Mesothelial cell of epicardium (in vitro differentiated cells): ENCODE measurements at regions not wholly inside any gene's neighbourhood (a gene's known extent, or its start where the extent isn't known, plus 50 kb on each side); places are given as distances from the start of the nearest gene placed in this dataset.

Source experiments
- DNase-seq, 2 experiments: peaks; one replicate each; pipeline ENCODE4 v3.0.0; 2021; ENCODE audit warnings: low spot score in 2 of 2; ENCODE audit not compliant: unreplicated experiment in 2 of 2
- H3K27ac Mint-ChIP-seq: 2 replicates; pipeline ENCODE4 v1.8.0; 2021; ENCODE audit warnings: mixed read lengths
- H3K27me3 Mint-ChIP-seq: 2 replicates; pipeline ENCODE4 v1.8.0; 2021; ENCODE audit warnings: low read depth, mixed read lengths
- H3K36me3 Mint-ChIP-seq: 2 replicates; pipeline ENCODE4 v1.8.0; 2021; ENCODE audit warnings: mixed read lengths
- H3K4me1 Mint-ChIP-seq: 2 replicates; pipeline ENCODE4 v1.8.0; 2021; ENCODE audit warnings: mixed read lengths
- H3K4me3 Mint-ChIP-seq: 2 replicates; pipeline ENCODE4 v1.8.0; 2021; ENCODE audit warnings: mild to moderate bottlenecking, moderate library complexity, mixed read lengths
- H3K9me3 Mint-ChIP-seq: 2 replicates; pipeline ENCODE4 v1.8.0; 2021; ENCODE audit warnings: mixed read lengths
- CTCF ChIP-seq: fragments of 200-600 bp; sonication (generic); IDR thresholded peaks from one replicate; pipeline ENCODE4 v1.5.0; 2021; ENCODE audit warnings: antibody characterized with exemption; ENCODE audit not compliant: unreplicated experiment

- peaks cover 2% of the 10 kb centered on the region for H3K4me1 Mint-ChIP-seq
- DNase-seq = peak; percentile 35 to 59
Measured at GRCh38 chr3:35505181-35505580, 134.1 kb upstream of the ARPP21 start.

DNA sequence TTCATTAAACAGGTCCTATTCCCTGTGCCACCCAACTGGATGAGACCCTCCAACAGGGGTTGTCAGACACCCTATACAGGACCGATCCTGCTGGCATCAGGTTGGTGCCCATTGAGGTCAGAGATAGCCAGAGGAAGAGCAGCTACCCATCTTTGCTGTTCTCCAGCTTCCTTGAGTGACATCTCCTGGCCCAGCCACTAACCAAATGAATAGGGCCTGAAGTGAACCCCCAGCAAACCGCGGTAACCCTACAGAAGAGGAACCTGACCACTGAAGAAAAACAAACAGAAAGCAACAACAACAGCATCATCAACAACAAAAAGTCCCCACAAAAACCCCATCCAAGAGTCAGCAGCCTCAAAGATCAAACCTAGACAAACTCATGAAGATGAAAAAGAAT, 133.6 kb upstream of the ARPP21 start:
- Mint-ChIP-seq H3K27ac (no peak overlapping the region), H3K9me3 (no peaks in the 10 kb centered on the region), H3K36me3 (no peaks in the 10 kb centered on the region), H3K4me1 (peaks cover 2% of the 10 kb centered on the region), H3K27me3 (no peaks in the 10 kb centered on the region), H3K4me3 (no peak overlapping the region)
- no peak for DNase-seq
- no peak for TF ChIP-seq CTCF

More at GRCh38 chr3:35505181-35505580, 134.1 kb upstream of the ARPP21 start:
- no peaks in the 10 kb centered on the region for H3K9me3 Mint-ChIP-seq
- H3K4me3 Mint-ChIP-seq = no peak overlapping the region
- no peaks in the 10 kb centered on the region for H3K27me3 Mint-ChIP-seq
- no peaks in the 10 kb centered on the region for H3K36me3 Mint-ChIP-seq
- no peak overlapping the region for H3K27ac Mint-ChIP-seq
- TF ChIP-seq CTCF = no peak

DNA sequence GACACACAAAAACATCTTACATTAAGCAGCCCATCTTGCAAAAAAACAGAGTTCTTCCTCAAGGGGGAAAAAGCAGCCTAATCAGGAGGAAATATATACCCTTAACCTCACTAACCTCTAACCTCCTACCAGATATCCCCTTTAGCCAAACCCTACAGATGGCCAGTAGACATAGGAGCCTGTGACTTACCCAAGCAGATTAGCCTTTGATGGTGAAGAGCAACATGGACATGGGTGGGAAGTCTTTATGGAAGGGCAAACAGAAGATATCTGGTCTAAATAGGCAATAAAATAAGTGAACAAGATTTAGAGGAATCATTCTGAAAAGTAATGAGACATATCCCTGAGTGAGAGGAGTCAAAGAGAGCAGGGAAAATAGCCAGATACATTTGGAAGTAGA, 119.4 kb upstream of the ARPP21 start:
- Mint-ChIP-seq H3K27ac (no peak overlapping the region), H3K4me3 (no peak overlapping the region), H3K4me1 (peaks cover 21% of the 10 kb centered on the region), H3K9me3 (peaks cover 25% of the 10 kb centered on the region), H3K27me3 (no peaks in the 10 kb centered on the region), H3K36me3 (no peaks in the 10 kb centered on the region)
- no peak for DNase-seq
- TF ChIP-seq CTCF = no peak

GRCh38 chr3:35521196-35521595, 118.1 kb upstream of the ARPP21 start:
- Mint-ChIP-seq H3K4me1 (peaks cover 21% of the 10 kb centered on the region), H3K4me3 (no peak overlapping the region), H3K36me3 (no peaks in the 10 kb centered on the region), H3K27ac (no peak overlapping the region), H3K27me3 (no peaks in the 10 kb centered on the region), H3K9me3 (peaks cover 31% of the 10 kb centered on the region)
- no peak for TF ChIP-seq CTCF
- no peak for DNase-seq

DNA sequence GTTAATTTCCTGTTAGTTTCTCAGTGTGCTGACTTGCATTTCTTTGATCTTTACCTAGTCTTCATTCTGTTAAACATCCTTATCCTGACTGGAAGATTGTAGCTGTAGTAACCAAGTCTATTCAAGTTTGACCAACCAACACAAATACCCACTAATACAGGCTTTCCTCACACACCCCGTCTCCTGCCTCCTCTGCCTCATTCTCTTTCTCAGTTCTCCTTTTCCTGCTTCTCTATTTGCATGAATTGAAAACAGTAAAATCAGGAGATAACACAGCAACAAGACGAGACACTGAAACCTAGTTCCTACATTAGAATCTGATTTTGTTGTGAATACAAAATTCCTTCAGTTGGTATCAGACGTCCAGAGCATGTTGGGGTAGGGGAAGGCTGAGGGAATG, 116.9 kb upstream of the ARPP21 start:
- Mint-ChIP-seq H3K9me3 (peaks cover 30% of the 10 kb centered on the region), H3K4me3 (no peak overlapping the region), H3K4me1 (peaks cover 21% of the 10 kb centered on the region), H3K27ac (no peak overlapping the region), H3K36me3 (no peaks in the 10 kb centered on the region), H3K27me3 (no peaks in the 10 kb centered on the region)
- DNase-seq = no peak
- TF ChIP-seq CTCF = no peak

DNA sequence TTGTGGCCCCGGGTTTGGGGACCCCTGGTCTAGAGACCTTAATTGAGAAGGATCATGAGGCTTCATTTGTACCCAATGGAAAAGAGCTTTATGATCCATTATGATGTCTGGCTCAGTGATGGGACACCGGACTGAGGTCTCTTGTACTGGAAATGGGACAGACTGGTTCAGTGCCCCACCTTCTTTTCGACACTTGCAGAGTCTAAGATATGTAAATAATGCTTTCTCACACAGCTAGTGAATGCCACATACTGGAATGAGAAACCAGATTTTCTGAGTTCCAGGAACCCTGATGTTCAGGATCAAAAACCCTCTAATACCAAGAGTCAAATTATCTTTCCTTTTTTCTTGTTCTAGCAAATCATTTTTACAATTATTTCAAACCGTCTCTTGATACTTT, 116.3 kb upstream of the ARPP21 start:
- H3K27me3 Mint-ChIP-seq = no peaks in the 10 kb centered on the region
- H3K4me1 Mint-ChIP-seq = peaks cover 21% of the 10 kb centered on the region
- no peaks in the 10 kb centered on the region for H3K36me3 Mint-ChIP-seq
- H3K4me3 Mint-ChIP-seq = no peak overlapping the region
- peak overlapping the region; percentile 72 for H3K27ac Mint-ChIP-seq
- TF ChIP-seq CTCF = no peak
- DNase-seq = no peak
- peaks cover 26% of the 10 kb centered on the region for H3K9me3 Mint-ChIP-seq
